Left ventricle myocardium inferior (tissue), 1 donor: ENCODE measurements at regions not wholly inside any gene's neighbourhood (a gene's known extent, or its start where the extent isn't known, plus 50 kb on each side); places are given as distances from the start of the nearest gene placed in this dataset.

Experiments
- DNase-seq: peaks from one replicate; pipeline ENCODE4 v3.0.0-alpha.2; 2020
- H3K27ac ChIP-seq: fragments of 200-600 bp; replicated peaks from 2 replicates; pipeline ENCODE4 v1.8.0; 2021
- H3K27me3 ChIP-seq: fragments of 200-600 bp; 2 replicates; pipeline ENCODE4 v1.8.0; 2021; ENCODE audit warnings: low read depth
- H3K36me3 ChIP-seq: fragments of 200-600 bp; 2 replicates; pipeline ENCODE4 v1.8.0; 2021
- H3K4me1 ChIP-seq: fragments of 200-600 bp; 2 replicates; pipeline ENCODE4 v1.8.0; 2021
- H3K4me3 ChIP-seq: fragments of 200-600 bp; 2 replicates; pipeline ENCODE4 v1.8.0; 2021; ENCODE audit warnings: mild to moderate bottlenecking, moderate library complexity
- H3K9me3 ChIP-seq: fragments of 200-600 bp; replicated peaks from 2 replicates; pipeline ENCODE4 v1.8.0; 2021
- CTCF ChIP-seq: fragments of 200-600 bp; IDR thresholded peaks from 2 replicates; pipeline ENCODE4 v1.8.0; 2021; ENCODE audit warnings: antibody characterized with exemption, mild to moderate bottlenecking, borderline replicate concordance
- intact Hi-C: fragments of 100-400 bp; cut with micrococcal nuclease; formaldehyde crosslinking; loops from one replicate; pipeline ENCODE4 v1.11.0; 2022
- donor health status: DM: no; HTN: yes; CAD: no; lungs with severe emphysema.

- H3K36me3 ChIP-seq = no peaks in the 10 kb centered on the region
- H3K9me3 ChIP-seq = no peaks in the 10 kb centered on the region
- no peak overlapping the region for H3K4me3 ChIP-seq
- no peak overlapping the region for H3K27ac ChIP-seq
- H3K4me1 ChIP-seq = no peaks in the 10 kb centered on the region
- intact Hi-C loops = no loop called here
- H3K27me3 ChIP-seq = peaks cover 11% of the 10 kb centered on the region
- no peak for TF ChIP-seq CTCF
- DNase-seq = no peak
Observed at GRCh38 chr2:118714118-118714517, 133.3 kb downstream of the EN1 start.

- H3K4me3 ChIP-seq = no peak overlapping the region
- no peak overlapping the region for H3K27ac ChIP-seq
- no peaks in the 10 kb centered on the region for H3K9me3 ChIP-seq
- no peak for DNase-seq
- H3K27me3 ChIP-seq = peaks cover 9% of the 10 kb centered on the region
- H3K36me3 ChIP-seq = no peaks in the 10 kb centered on the region
- no peak for TF ChIP-seq CTCF
- no peaks in the 10 kb centered on the region for H3K4me1 ChIP-seq
- intact Hi-C loops = no loop called here
Observed at GRCh38 chr2:118711603-118712002, 135.8 kb downstream of the EN1 start.

- no peak for TF ChIP-seq CTCF
- no peaks in the 10 kb centered on the region for H3K36me3 ChIP-seq
- H3K27me3 ChIP-seq = peaks cover 13% of the 10 kb centered on the region
- no peaks in the 10 kb centered on the region for H3K4me1 ChIP-seq
- intact Hi-C loops = no loop called here
- H3K27ac ChIP-seq = no peak overlapping the region
- no peak overlapping the region for H3K4me3 ChIP-seq
- no peak for DNase-seq
- H3K9me3 ChIP-seq = no peaks in the 10 kb centered on the region
Observed at GRCh38 chr2:118710481-118710880, 137.0 kb downstream of the EN1 start.

GRCh38 chr2:118709786-118710185 lies 137.7 kb downstream of the EN1 start:
- TF ChIP-seq CTCF = no peak
- H3K4me3 ChIP-seq = no peak overlapping the region

GRCh38 chr2:118706844-118707243 lies 140.6 kb downstream of the EN1 start:
- Histone ChIP-seq H3K4me3 (no peak overlapping the region), H3K9me3 (no peaks in the 10 kb centered on the region), H3K4me1 (no peaks in the 10 kb centered on the region), H3K27me3 (peaks cover 33% of the 10 kb centered on the region), H3K36me3 (no peaks in the 10 kb centered on the region), H3K27ac (no peak overlapping the region)
- TF ChIP-seq CTCF = no peak
- intact Hi-C loops = no loop called here
- DNase-seq = no peak

More at GRCh38 chr2:118709786-118710185, 137.7 kb downstream of the EN1 start:
- H3K27ac ChIP-seq = no peak overlapping the region
- H3K4me1 ChIP-seq = no peaks in the 10 kb centered on the region
- intact Hi-C loops = no loop called here
- peaks cover 20% of the 10 kb centered on the region for H3K27me3 ChIP-seq
- H3K9me3 ChIP-seq = no peaks in the 10 kb centered on the region
- DNase-seq = no peak
- H3K36me3 ChIP-seq = no peaks in the 10 kb centered on the region

DNA sequence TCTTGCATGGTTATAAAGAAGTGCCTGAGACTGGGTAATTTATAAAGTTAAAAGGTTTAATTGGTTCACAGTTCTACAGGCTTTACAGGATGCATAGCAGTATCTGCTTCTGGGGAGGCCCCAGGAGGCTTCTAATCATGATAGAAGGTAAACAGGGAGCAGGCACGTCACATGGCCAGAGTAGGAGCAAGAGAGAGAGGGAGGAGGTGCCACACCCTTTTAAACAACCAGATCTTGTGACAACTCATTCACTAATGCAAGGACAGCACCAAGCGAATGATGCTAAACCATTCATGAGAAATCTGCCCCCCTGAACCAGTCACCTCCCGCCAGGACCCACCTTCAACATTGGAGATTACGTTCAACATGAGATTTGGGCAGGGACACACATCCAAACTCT lies 141.1 kb downstream of the EN1 start:
- no peak for TF ChIP-seq CTCF
- peaks cover 33% of the 10 kb centered on the region for H3K27me3 ChIP-seq
- H3K9me3 ChIP-seq = peaks cover 3% of the 10 kb centered on the region
- no peaks in the 10 kb centered on the region for H3K4me1 ChIP-seq
- no peaks in the 10 kb centered on the region for H3K36me3 ChIP-seq
- intact Hi-C loops = no loop called here
- H3K4me3 ChIP-seq = no peak overlapping the region
- no peak for DNase-seq
- H3K27ac ChIP-seq = no peak overlapping the region
